Adipose tissue (tissue), 3 donors: ENCODE measurements at regions not wholly inside any gene's neighbourhood (a gene's known extent, or its start where the extent isn't known, plus 50 kb on each side); places are given as distances from the start of the nearest gene placed in this dataset.
A peak's percentile ranks its signal among the peaks of the same experiment; 100 is the strongest.
"Not testable (repeated sequence)": the region's sequence is repeated elsewhere in the genome, so short reads cannot be mapped to it uniquely, and the experiment has no call there.

Experiments
- H3K27ac ChIP-seq: one replicate; pipeline ENCODE4 v1.5.1; 2013; ENCODE audit warnings: low read depth, low read length
- WGBS, 3 donors: extraction: QIAGEN DNeasy Blood & Tissue Kit; methylation state at CpG; one replicate each; pipeline ENCODE4 v1.1.7; 2013; 5-methylcytosine and 5-hydroxymethylcytosine counted together
- donor health status: healthy with polysubstance abuse.
- donor health status: Bipolar disorder and iron deficiency.
- donor health status: healthy.

DNA sequence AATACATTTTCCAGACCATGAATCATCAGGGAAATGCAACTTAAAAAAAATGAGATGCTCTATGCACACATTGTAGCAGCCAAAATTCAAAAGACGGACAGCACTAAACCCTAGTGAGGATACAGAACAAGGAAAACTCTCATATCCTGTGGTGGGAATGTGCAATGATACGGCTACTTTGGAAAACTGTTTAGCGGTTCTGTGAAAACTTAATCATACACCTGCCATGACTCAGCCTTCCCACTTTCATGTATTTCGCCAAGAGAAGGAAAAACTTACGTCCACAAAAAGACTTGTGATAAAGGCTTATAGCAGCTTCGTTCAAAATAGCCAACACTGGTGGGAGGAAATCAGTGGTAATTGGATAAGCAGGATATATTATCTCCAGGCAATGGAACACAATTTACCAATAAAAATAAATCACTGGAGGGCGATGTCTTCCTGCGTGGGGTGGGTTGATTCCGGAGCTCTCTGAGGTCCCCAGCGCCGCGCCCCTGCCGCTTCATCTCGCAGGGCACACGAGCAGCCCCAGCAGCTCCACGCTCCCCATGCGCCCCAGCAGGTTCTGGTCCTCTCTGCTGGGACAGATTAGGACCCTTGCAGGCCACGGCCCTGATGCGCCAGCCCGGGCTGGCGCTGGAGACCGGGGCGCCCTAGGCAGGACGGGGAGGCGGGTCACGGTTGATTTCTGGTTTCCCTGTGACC lies 97.2 kb upstream of the ARHGEF7 start:
- H3K27ac ChIP-seq, result no peak overlapping the region
- WGBS, 3 donors, result 84 to 92% (median 88%) methylated on average over 23 to 26 of the region's 26 CpGs

DNA sequence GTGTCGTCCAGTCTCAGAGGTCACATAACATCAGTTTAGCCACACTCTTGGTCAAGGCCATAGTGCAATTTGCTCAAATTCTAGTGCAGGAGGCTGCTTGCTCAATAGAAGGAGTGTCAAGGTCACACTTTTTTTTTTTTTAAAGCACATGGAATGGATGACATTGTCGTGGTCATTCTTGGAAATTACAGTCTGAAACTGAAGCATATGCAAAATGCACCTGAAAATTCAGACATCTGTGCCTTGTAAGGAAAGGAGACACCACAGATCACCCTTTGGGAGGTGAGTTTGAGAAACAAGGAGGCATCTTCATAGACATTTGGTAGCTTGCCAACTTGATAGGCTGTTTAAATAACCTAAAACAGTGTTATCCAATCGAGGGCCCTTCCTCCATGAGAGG lies 98.3 kb upstream of the ANKRD10 start:
- no peak overlapping the region for H3K27ac ChIP-seq
- WGBS, 3 donors, result 45 to 74% (median 62%) methylated on average over 3 of the region's 3 CpGs

DNA sequence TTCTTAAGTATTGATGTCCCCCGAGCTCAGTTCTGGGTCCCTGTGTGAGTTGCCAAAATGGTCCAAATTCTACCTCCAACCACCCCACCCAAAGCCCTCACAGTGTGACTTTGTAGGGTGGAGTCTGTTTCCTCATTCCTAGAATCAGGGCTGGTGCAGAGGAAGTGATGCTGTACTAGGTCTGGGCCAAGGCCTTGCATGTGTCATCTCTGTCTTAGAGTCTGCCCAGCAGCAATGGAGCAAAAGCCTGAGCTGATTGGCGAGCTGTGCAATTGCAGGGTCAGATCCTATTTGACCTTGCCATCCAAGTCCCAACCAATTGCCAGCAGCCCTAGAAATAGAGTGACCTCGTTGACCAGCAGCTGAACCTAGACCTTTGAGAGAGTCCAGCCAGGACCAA lies 97.0 kb upstream of the ANKRD10 start:
- 80 to 90% (median 85%) methylated on average over 3 of the region's 3 CpGs for WGBS, 3 donors
- no peak overlapping the region for H3K27ac ChIP-seq

DNA sequence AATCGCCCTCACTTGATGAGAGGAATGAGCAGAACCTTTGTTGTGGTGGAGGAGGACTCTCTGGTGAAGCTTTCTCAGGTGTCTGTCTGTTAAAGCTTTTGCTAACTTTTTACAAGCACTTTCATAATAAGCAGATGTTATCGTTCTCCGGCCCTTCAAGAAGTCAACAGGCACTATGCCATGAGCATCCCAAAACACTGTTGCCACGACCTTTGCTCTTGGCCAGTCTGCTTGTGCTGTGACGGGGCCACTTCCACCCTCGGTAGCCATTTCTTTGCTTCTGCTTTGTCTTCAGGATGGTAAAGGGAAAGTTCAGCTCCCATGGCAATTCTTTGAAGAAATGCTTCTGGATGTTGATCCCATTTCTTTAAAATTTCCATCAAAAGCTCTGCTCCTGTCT lies 93.5 kb upstream of the ANKRD10 start:
- 65 to 82% (median 81%) methylated on average over 6 of the region's 6 CpGs for WGBS, 3 donors
- no peak overlapping the region for H3K27ac ChIP-seq

DNA sequence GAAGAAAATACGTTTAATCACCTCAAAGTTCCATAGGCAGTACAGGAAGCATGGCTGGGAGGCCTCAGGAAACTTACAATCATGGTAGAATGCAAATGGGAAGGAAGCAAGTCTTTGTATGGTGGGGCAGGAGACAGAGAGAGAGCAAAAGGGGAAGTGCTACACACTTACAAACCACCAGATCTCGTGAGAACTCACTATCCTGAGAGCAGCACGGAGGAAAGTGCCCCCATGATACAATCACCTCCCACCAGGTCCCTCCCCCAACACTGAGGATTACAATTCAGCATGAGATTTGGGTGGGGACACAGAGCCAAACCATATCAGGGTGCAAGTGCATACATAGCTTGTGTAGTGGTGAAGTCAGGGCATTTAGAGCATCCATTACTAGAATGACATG lies 92.3 kb upstream of the ANKRD10 start:
- no peak overlapping the region for H3K27ac ChIP-seq
- WGBS, 3 donors, result 30 to 79% (median 41%) methylated on average over 3 of the region's 3 CpGs

DNA sequence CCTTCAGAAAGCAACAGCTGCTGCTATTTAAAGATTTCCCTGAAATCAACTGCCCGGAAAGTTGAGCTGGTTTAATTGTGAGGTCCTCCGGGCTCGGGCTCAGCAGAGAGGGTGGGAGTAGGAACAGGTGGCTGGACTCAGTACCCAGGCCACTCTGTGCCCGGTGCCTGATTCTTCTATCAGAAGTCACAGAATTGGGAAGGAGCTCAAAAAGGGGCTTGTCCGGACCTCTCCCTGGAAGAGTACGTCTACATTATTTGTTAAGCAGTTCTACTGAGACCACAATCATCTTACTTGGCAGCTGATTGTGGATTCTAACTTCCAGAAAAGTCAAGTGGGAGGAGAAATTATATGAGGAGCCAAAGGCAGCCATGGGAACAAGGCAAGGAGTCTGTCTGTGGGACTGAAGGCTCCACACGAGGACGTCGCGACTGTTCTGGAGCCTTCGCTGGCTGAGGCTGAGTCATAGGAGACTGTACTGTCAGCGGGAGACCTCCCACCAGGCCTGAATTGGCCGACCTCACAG lies 91.7 kb upstream of the ANKRD10 start:
- WGBS, 3 donors, result 21 to 41% (median 31%) methylated on average over 13 of the region's 13 CpGs
- no peak overlapping the region for H3K27ac ChIP-seq

DNA sequence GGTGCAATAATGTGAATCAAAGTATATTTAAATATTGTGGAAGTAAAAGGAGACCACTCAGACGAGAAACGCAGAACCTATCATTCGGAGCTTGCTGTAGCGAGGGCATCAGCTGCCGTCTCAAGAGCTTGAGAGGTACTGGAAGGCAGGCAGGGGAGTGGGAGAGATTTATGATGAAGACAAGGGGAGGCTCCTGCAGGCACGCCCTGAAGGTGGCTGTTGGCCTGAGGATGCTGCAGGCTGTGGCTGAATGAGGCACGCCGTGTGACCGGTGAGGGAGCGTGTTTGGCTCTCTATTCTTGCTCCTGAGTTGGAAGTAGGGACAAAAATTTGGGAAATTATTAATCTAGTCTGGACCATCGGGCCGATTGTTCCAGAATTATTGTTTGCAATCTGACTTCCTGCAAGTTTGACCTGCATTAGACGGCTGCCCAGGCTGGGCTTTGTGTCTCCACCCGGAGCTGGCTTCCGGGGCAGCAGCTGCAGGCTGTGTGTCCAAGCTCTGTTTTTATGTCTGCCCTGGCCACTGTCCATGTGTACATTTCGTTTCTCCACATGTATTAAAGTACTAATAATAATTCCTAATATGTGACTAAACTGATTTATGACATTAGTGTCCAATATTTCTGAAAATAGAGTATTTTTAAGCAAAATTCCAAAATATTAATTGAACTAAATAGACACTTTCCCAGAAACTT lies 91.1 kb upstream of the ANKRD10 start:
- H3K27ac ChIP-seq, result peak overlapping the region; percentile 81
- WGBS, 3 donors, result 31 to 51% (median 39%) methylated on average over 16 of the region's 16 CpGs

DNA sequence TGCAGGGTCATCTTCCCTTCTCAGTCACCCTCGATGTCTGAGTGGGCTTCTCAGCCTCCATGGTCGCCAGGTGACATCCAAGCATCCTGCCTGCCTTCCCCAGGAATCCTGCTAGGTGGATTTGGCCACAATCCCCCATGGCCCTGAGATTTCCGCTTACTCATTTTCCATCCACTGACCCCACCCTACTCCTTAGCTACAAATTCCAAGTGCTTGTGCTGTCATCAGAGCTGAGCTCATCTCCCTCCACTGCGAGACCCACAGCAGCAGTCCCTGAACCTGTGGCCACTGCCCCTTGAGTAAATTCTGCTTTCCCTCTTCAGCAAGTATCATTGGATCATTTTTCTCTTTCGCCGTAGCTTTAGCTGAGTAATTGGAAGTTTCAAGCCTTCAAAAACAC lies 90.5 kb upstream of the ANKRD10 start:
- no peak overlapping the region for H3K27ac ChIP-seq
- WGBS, 3 donors, result 70 to 89% (median 71%) methylated on average over 6 of the region's 6 CpGs

DNA sequence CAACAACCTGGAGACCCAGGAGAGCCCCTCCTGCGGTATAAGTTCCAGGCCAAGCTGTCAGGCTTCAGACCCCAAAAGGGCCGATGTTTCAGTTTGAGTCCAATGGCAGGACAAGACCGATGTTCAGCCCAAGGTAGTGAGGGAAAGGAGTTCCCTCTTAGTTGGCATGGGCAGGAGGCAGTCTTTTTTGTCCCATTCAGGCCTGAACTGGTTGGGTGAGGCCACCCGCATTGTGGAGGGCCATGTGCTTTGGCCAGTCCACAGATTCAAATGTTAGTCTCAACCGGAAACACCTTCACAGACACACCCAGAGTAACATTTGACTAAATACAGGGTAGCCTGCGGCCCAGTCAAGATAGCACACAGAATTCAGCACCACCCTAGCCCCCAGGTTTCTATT lies 89.6 kb upstream of the ANKRD10 start:
- 82 to 88% (median 83%) methylated on average over 6 of the region's 6 CpGs for WGBS, 3 donors
- no peak overlapping the region for H3K27ac ChIP-seq

DNA sequence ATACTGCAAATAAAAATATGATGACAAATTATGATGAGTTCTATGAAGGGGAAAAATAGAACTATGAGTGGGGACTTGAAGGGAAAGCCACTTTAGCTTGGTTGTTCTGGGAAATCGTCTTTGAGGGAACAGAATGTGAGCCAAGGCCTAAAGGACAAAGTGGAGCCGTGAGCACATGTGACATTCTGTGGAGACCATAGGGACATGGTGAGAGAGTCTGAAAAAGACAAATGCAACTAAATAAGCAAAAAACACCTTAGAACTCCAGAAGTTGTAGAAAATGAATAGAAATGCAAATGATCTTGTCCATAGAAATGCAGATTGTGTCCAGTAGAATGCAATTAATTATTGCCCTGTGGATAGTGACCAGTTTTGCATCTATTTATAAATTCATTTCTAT lies 86.8 kb upstream of the ANKRD10 start:
- WGBS, 3 donors, result 85 to 92% (median 87%) methylated on average over 2 of the region's 2 CpGs
- no peak overlapping the region for H3K27ac ChIP-seq

DNA sequence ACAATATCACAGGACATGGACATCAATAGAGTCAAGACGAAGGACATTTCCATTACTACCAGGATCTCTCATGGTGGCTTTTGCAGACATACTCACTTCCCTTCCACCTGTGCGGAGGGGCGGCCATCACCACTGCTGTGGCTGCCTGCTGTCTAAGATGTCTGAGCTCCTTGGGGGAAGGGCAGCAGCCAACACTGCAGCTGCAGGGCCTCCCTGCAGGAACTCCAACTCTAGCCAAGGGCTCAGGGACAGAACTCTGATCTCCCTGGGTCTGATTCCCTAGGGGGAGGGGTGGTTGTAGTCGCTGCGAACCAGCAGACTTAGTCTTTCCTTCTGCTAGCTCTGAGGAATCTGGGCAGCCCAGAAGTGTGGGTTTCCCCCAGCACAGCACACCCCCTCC lies 78.9 kb upstream of the ANKRD10 start:
- H3K27ac ChIP-seq, result no peak overlapping the region
- WGBS, 3 donors, result 63 to 74% (median 72%) methylated on average over 5 of the region's 5 CpGs

DNA sequence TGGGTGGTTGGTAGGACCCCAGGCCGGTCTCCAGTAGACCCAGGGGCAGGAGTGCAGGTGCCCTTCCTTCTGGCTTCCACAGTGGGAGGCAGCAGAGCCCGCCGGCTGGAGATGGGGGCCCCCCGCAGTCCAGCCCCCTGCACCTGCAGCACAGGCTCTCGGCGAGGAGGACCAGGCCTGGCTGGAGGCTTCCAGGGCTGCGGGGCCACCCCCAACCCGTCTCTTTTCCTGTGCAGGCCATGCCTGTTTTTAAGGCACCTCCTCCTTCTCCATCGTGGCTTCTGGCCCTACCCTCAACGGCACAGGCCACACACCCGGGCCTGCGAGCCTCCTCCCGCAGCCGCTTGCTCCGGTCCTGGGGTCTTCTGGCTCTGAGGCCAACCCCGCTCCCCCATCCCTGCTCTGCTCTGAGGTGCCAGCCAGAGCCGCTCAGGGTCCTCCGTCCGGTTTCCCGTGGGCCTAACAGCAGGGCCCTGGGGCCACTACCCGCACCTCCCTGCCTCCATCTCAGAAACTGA lies 77.2 kb upstream of the ANKRD10 start:
- 93 to 94% (median 94%) methylated on average over 18 to 21 of the region's 21 CpGs for WGBS, 3 donors
- H3K27ac ChIP-seq, result no peak overlapping the region

DNA sequence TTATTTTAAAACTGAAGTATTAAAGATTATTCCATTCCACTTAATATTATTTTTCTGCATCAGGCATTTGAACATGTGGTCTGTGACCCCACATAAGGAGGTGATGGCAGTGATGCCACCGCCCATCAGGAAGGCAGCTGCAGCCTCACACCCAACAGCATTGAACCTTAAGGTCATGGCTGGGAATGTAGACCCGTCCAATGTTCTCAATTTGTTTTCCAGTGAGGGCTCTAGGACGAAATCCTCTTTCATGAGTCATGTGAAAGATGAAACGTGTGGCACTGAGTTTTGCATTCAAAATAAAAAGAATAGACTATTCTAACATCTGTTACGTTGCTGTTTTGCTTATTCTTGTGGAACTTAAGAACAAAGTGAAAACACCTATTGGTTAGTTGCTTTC lies 74.5 kb upstream of the ANKRD10 start:
- 68 to 79% (median 76%) methylated on average over 5 of the region's 5 CpGs for WGBS, 3 donors
- H3K27ac ChIP-seq, result no peak overlapping the region

DNA sequence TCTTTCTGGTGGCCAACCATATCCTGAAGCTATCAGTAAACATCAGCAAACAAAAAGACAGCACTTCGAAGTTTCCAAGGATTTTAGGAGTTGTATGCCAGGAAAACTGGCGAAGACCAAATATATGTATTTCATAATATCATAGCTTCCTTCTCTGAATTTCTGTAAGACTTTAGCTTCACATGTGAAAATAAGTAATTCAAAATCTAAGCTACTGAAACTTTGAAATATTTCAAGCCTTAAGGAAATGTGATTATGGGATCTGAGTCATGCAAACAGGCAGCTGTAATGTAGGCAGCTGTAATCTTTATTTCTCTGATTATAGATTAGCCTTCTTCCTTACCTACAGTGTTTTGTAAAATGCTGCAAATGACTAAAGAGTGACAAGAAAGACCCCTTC lies 70.7 kb upstream of the ANKRD10 start:
- 61 to 82% (median 76%) methylated on average over 2 of the region's 2 CpGs for WGBS, 3 donors
- H3K27ac ChIP-seq, result no peak overlapping the region

DNA sequence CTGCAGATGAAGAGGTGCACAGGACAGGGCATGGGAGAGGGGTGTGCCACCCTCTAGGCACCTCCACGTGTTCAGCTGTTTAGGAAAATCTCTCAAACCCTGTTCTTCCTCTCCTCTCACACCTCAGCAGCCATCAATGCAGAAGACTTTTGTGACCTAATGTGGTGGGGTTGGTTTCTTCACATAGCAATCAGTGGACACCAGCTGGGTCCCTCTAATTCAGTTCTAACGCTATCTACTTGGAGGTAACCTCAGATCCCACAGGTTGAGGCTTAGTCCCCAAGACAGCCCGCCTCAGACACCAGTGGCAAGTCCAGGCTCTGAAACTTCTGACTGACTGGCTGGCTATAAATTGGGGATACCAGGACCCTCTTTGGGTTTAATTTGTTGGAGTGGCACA lies 69.9 kb upstream of the ANKRD10 start:
- 62 to 89% (median 87%) methylated on average over 3 of the region's 3 CpGs for WGBS, 3 donors
- no peak overlapping the region for H3K27ac ChIP-seq

DNA sequence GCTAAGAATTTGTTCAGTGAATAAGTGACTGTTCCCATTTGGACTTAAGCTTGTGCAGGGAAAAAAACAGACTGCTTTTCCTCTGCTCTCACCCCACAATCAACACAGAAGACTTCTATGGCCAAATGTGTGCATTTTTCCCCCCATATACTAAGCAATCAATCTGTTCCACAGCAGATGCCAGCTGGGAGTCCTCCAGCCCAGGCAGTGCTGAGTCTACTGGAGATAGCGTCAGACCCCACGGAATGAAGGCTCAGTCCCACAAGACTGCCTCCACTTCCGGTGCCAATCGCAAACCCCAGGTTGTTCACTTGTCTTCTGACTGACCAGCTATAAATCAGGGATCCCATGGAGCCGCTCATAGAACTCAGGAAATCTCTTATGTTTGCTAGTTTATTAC lies 69.5 kb upstream of the ANKRD10 start:
- no peak overlapping the region for H3K27ac ChIP-seq

DNA sequence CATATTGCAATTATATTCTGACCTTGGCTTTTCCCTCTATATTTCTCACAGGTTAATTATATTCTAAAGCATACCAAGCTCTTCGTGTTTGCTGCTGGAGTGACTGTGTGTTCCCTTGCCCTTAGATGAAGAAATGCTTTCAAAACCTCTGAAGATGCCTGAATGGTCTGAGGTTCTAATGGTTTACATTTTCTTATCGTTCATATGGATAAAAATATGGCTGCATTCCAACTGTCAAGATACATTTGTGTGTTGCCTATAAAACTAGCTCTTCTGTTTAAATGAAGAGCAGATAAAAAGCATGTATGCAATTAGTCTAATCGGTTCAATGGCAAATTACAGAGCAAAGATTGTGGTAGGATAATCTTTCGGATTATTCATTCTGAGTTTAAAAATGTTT lies 68.4 kb upstream of the ANKRD10 start:
- H3K27ac ChIP-seq, result no peak overlapping the region

More for the DNA sequence above, 69.5 kb upstream of the ANKRD10 start:
- 51 to 65% (median 61%) methylated on average over 5 of the region's 5 CpGs for WGBS, 3 donors

DNA sequence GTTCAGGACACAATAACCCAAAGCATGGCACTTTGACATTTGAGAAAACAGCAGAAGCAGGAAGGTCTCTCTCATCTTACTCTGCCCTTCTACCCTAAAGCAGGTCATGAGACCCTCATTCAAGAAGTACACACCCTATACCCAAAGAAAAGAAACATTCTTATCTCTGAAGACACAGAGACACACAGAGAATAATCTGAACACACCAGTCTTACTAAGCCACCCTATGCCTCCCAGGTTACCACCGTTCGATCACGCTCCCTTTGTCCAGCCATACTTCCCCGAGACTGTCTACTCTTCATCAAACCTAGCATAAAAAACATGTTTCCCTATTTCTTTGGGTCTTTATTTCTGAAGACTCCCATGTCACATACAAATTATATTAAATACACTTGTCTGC lies 66.5 kb upstream of the ANKRD10 start:
- H3K27ac ChIP-seq, result no peak overlapping the region
- 82 to 93% (median 84%) methylated on average over 4 of the region's 4 CpGs for WGBS, 3 donors

More for the DNA sequence above, 68.4 kb upstream of the ANKRD10 start:
- WGBS, 3 donors, result 52 to 71% (median 69%) methylated on average over 4 of the region's 4 CpGs

DNA sequence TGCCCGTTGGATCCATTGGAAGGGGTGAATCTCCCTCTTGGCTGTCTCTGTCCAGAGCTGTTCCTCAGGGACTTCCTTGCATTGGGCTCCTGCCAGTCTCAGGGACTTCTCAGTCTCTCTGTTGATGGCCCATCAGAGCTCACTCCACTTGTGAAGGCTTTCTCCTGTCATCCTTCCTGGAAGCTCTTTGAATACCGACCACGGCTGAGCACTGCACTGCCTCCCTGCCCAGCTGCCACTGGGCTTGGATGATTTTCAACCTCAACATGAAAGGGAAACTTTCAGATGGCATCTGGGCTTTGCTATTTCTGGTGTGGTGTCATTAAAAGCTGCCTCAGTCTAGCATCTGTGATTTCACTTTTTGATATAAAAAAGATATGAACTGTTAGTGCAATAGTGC lies 66.1 kb upstream of the ANKRD10 start:
- WGBS, 3 donors, result 65 to 78% (median 75%) methylated on average over 3 of the region's 3 CpGs

DNA sequence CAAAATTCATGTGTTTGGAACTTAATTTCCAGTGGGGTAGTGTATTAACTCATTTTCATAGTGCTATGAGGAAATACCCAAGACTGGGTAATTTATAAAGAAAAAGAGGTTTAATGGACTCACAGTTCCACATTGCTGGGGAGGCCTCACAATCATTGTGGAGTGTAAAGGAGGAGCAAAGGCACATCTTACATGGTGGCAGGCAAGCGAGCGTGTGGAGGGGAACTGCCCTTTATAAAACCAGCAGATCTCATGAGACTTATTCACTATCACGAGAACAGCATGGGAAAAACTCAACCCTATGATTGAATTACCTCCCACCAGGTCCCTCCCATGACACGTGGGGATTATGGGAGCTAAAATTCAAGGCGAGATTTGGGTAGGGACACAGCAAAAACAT lies 64.3 kb upstream of the ANKRD10 start:
- 86 to 92% (median 86%) methylated on average over 5 of the region's 5 CpGs for WGBS, 3 donors
- not testable (repeated sequence) for H3K27ac ChIP-seq

More for the DNA sequence above, 66.1 kb upstream of the ANKRD10 start:
- no peak overlapping the region for H3K27ac ChIP-seq
